ENCODE measurements at regions not wholly inside any gene's neighbourhood (a gene's known extent, or its start where the extent isn't known, plus 50 kb on each side); places are given as distances from the start of the nearest gene placed in this dataset.
"Not testable (repeated sequence)": the region's sequence is repeated elsewhere in the genome, so short reads cannot be mapped to it uniquely, and the experiment has no call there.

DNA sequence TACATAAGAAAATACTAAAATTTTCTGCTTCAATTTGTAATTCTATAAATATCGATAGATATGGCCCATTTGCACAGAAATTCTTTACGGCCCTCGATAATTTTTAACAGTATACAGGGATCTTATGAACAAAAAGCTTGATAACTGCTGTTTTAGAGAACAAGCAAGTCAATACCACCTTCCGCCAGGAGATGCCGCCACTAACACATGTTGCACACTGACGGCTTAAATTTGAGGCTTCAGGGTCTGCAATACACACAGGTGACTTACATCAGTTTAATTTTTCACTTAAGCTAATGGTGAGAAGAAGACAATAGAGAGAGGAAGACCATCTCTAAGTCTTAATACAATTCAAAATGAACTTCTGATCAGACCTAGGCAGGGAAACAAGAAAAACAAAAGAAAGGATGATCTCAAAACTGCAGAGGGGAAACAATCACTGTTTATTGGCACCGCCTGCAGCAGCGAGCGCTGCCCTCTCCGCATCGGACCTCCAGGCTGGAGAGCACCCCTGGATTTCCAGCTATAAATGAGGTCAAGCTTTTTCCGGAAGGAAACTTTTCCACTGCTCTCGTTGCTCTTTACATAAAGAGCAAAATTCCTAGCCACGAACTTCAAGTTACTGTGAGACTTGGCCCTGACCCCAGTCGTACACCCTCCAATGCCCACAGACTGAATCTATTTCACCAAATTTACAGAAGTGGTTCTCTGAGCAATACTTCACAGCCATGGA is 53.9 kb downstream of the OTOR start:
- no peak for DNase-seq

DNA sequence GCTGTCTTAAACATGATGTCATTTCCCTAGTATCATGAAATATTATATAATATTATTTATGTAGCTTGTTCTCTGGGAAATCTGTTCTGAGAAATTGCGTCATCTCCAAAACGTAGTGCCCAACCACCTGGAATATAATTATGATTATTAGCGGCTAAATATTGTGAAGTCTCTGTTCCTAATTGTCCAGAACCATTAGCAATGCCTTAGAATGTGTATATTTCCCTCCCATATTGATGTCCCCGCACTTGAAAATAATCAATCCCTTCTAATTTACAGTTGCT is 54.4 kb downstream of the OTOR start:
- DNase-seq, result no peak

GRCh38 chr20:16803965-16804792 is 56.0 kb downstream of the OTOR start:
- no peak for DNase-seq

DNA sequence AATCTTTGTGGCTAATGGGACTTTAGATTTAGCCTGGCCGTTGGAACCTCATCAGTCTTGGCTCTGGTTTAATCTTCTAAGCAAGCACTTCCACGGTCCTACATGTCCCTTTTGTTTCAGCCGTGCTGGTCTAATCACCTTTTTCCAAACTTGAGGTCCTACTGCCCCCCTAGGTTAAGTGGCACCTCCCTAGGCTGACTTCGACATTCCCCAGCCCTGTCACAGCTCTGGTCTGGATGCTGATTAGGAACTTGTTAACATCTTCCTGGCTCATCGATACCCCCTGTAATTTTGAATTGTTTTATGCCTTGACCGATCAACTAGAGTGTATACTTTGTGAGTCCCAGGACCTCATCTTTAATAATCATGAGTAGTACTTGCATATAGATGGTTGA is 56.6 kb downstream of the OTOR start:
- no peak for DNase-seq

DNA sequence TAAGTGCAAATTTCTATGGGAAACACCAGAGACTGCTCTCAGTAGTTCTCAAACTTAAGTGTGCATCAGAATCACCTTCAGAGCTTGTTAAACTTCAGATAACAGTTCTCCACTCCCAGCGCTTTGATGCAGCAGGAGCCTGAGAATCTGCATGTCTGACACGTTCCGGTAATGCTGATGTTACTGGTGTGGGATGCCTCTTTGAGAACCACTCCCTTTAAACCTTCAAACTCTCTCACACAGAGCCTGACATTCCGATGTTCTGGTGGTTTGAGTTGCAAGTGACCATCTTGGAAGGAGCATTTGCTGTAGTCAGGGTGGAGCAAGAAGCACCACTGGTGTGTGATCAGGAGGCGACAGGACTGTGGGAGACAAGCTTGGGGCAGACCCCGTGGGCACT is 57.9 kb downstream of the OTOR start:
- DNase-seq, result no peak

GRCh38 chr20:16806886-16807285 is 58.7 kb downstream of the OTOR start:
- no peak for DNase-seq

GRCh38 chr20:16808796-16809195 is 60.6 kb downstream of the OTOR start:
- no peak for DNase-seq

DNA sequence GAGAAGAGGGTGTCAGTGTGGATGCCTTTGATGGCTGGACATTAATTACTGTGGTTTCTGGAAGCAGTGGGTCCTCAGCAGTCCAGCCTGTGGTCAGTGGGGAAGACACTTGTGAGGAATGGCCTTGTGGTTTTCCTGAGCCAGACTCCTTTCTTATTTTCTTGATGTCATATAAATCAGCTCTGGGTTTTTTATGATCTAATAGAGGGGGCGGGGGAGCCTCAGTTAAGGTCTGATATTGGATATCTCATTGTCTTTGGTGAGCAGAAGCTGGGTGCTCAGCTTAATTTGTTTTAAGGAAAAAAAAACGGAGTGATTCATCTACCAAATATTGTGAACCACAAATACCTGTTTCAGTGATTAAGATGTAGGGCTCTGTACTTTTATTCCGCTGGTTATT is 62.1 kb downstream of the OTOR start:
- no peak for DNase-seq

- no peak for DNase-seq
Measured at GRCh38 chr20:16816192-16816591, 68.0 kb downstream of the OTOR start.

GRCh38 chr20:16819483-16819882 is 71.3 kb downstream of the OTOR start:
- DNase-seq, result no peak

GRCh38 chr20:16821211-16822089 is 73.3 kb downstream of the OTOR start:
- DNase-seq, result no peak

- DNase-seq, result no peak
Measured at GRCh38 chr20:16824664-16825063, 76.5 kb downstream of the OTOR start.

- DNase-seq, result peak; percentile 63
Measured at GRCh38 chr20:16828666-16829305, 80.6 kb downstream of the OTOR start.

DNA sequence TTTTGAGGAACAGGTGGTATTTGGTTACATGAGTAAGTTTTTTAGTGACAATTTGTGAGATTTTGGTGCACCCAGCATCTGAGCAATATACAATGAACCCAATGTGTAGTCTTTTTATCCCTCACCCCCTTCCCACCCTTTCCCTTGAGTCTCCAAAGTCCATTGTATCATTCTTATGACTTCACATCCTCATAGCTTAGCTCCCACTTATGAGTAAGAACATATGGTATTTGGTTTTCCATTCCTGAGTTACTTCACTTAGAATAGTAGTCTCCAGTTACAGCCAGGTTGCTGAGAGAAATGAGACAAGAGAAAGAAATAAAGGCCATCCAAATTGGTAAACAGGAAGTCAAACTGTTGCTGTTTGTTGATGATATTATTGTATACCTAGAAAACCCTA is 87.5 kb downstream of the OTOR start:
- DNase-seq, result not testable (repeated sequence)

- no peak for DNase-seq
Measured at GRCh38 chr20:16842486-16843120, 94.4 kb downstream of the OTOR start.

DNA sequence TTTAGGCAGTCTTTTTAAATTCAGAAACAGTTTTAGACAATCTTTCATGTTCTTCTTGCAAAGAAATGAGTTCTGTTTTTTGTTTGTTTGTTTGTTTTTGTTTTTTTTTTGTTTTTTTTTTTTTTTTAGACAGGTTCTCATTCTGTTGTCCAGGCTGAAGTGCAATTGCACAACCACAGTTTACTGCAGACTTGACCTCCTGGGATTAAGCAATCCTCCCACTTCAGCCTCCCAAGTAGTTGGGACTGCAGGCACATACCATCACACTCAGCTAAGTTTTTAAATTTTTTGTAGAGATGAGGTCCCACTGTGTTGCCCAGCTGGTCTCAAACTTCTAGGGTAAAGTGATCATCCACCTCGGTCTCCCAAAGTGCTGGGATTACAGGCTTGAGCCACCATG is 96.2 kb downstream of the OTOR start:
- no peak for DNase-seq

- no peak for DNase-seq
Measured at GRCh38 chr20:16846006-16846405, 97.8 kb downstream of the OTOR start.

GRCh38 chr20:16848061-16848460 is 99.9 kb downstream of the OTOR start:
- DNase-seq, result no peak

DNA sequence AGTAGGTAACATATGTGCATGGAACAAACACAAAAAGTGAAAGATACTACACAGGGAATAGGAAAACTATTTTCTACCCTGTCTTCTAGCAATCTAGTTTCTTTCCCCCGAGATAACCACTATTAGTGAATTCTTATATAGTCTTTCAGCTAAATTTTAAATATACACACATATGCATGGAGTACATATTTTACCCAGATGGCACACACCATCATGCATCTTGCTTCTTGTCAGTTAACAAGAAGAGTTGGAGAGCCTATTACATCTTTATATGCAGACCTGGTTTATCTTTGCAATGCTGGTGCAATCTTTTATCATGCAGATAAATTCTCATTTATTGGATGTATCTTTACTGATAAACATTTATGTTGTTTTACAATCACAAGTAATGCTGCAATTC is 100.4 kb downstream of the OTOR start:
- no peak for DNase-seq

GRCh38 chr20:16860914-16861313 is 112.8 kb downstream of the OTOR start:
- DNase-seq, result no peak

DNA sequence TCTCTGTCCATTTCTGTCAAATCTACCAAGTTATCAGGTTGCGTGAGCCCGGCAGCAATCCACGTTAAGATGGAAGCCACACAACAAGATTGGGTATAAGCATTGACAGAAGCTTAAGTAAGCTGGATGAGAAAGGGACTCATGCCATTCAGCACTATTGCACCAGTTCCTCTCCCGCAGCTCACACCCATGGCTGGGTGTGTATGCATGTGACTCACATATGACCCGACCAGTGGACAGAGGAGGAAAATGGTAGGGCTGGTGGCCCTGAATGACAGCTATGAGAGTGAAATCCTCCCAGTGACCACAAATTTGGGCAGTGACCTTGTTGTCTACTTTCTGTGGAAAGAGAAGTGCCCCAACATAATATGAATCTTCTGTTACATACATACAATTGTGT is 113.5 kb downstream of the OTOR start:
- no peak for DNase-seq

DNA sequence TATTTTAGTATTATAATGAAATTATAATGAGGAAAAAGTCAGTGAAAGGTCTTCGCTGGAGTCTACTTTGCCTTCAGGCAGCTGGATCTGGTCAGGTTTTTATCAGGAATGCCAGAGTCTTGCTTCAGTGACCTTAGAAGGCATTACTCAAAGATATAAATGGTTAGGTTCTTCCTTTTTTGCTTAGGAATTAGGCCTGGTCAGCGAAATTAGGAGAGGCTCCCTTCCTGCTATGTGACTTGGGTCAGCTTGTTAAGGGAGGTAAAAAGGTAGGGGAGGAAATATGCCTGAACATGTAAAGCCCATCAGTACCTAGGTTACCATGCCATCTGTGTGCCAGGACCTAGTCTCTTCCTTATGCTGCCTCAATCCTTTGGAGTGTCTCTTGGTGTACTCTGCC is 115.1 kb downstream of the OTOR start:
- no peak for DNase-seq

GRCh38 chr20:16864069-16864468 is 115.9 kb downstream of the OTOR start:
- DNase-seq, result no peak
